GM23338 (cell line): ENCODE measurements at regions not wholly inside any gene's neighbourhood (a gene's known extent, or its start where the extent isn't known, plus 50 kb on each side); places are given as distances from the start of the nearest gene placed in this dataset.

Experiments
- ATAC-seq: fragments of 200-7000 bp; cut with Tn5 transposase; 3 replicates; pipeline ENCODE4 v1.9.1; 2020
- DNase-seq: peaks from one replicate; pipeline ENCODE4 v3.0.0-alpha.2; 2015; ENCODE audit warnings: low spot score
- H2AFZ ChIP-seq: fragments of 200-600 bp; sonication (generic); 2 replicates; pipeline ENCODE4 v1.8.0; 2016; ENCODE audit warnings: antibody characterized with exemption, mild to moderate bottlenecking, moderate library complexity
- H3F3A ChIP-seq: fragments of 200-600 bp; sonication (generic); replicated peaks from 2 replicates; pipeline ENCODE4 v1.8.0; 2017; ENCODE audit warnings: antibody characterized with exemption, mixed run types, low read depth
- H3K27ac ChIP-seq: fragments of 200-600 bp; sonication (generic); 2 replicates; pipeline ENCODE4 v1.6.1; 2016; ENCODE audit warnings: low read depth
- H3K27me3 ChIP-seq: fragments of 200-600 bp; sonication (generic); 2 replicates; pipeline ENCODE4 v1.8.0; 2016; ENCODE audit warnings: mild to moderate bottlenecking, mixed run types, moderate library complexity; ENCODE audit not compliant: insufficient read depth
- H3K36me3 ChIP-seq: fragments of 200-600 bp; sonication (generic); 2 replicates; pipeline ENCODE4 v1.8.0; 2016; ENCODE audit warnings: mild to moderate bottlenecking; ENCODE audit not compliant: insufficient read depth
- H3K4me1 ChIP-seq: fragments of 200-600 bp; sonication (generic); 2 replicates; pipeline ENCODE4 v1.8.0; 2016; ENCODE audit warnings: mild to moderate bottlenecking, moderate library complexity; ENCODE audit not compliant: insufficient read depth
- H3K4me2 ChIP-seq: fragments of 200-600 bp; sonication (generic); 2 replicates; pipeline ENCODE4 v1.7.1; 2017; ENCODE audit warnings: mixed run types
- H3K4me3 ChIP-seq: fragments of 200-600 bp; sonication (generic); 2 replicates; pipeline ENCODE4 v1.6.1; 2016; ENCODE audit warnings: mixed run types
- H3K79me2 ChIP-seq: fragments of 200-600 bp; sonication (generic); replicated peaks from 2 replicates; pipeline ENCODE4 v1.8.0; 2017; ENCODE audit warnings: mild to moderate bottlenecking; ENCODE audit not compliant: insufficient read depth
- H3K9me2 ChIP-seq: fragments of 200-600 bp; sonication (generic); 2 replicates; pipeline ENCODE4 v1.8.0; 2017; ENCODE audit not compliant: insufficient read depth
- H4K20me1 ChIP-seq: fragments of 200-600 bp; sonication (generic); replicated peaks from 2 replicates; pipeline ENCODE4 v1.8.0; 2017; ENCODE audit warnings: mild to moderate bottlenecking; ENCODE audit not compliant: insufficient read depth
- H3K27ac Mint-ChIP-seq: 2 replicates; pipeline ENCODE4 v1.8.0; 2020; ENCODE audit warnings: inconsistent platforms, mild to moderate bottlenecking, moderate library complexity, mixed read lengths
- H3K27me3 Mint-ChIP-seq: 3 replicates; pipeline ENCODE4 v1.8.0; 2022; ENCODE audit warnings: low read depth, mild to moderate bottlenecking, moderate library complexity, mixed read lengths, inconsistent platforms; ENCODE audit not compliant: insufficient read depth, poor library complexity
- H3K36me3 Mint-ChIP-seq: 3 replicates; pipeline ENCODE4 v1.8.0; 2021; ENCODE audit warnings: low read depth, mild to moderate bottlenecking, inconsistent platforms, moderate library complexity, mixed read lengths
- H3K4me1 Mint-ChIP-seq: 3 replicates; pipeline ENCODE4 v1.8.0; 2020; ENCODE audit warnings: mild to moderate bottlenecking, inconsistent platforms, mixed read lengths
- H3K4me3 Mint-ChIP-seq: 3 replicates; pipeline ENCODE4 v1.8.0; 2021; ENCODE audit warnings: moderate library complexity, mild to moderate bottlenecking, inconsistent platforms, mixed read lengths
- H3K9me3 Mint-ChIP-seq: 3 replicates; pipeline ENCODE4 v1.8.0; 2020; ENCODE audit warnings: moderate library complexity, mild to moderate bottlenecking, inconsistent platforms, mixed read lengths
- JUNB ChIP-seq: IDR thresholded peaks from one replicate; pipeline ENCODE4 v1.6.1; 2016; ENCODE audit warnings: antibody characterized with exemption; ENCODE audit not compliant: unreplicated experiment
- NANOG ChIP-seq: IDR thresholded peaks from 2 replicates; pipeline ENCODE4 v1.6.1; 2016; ENCODE audit warnings: antibody characterized with exemption, borderline replicate concordance
- STAT1 ChIP-seq: IDR thresholded peaks from one replicate; pipeline ENCODE4 v1.6.1; 2016; ENCODE audit warnings: antibody characterized with exemption; ENCODE audit not compliant: unreplicated experiment
- ZNF331 ChIP-seq: fragments of 250-450 bp; sonication (Bioruptor Pico); IDR thresholded peaks from 2 replicates; pipeline ENCODE4 v1.5.0; 2020; ENCODE audit warnings: low read depth, mild to moderate bottlenecking, moderate library complexity
- TF ChIP-seq, protein P1 (sequence below): IDR thresholded peaks from one replicate; pipeline ENCODE4 v1.6.1; 2018; ENCODE audit warnings: antibody characterized with exemption; ENCODE audit not compliant: unreplicated experiment
- TF ChIP-seq, protein P2 (sequence below): fragments of 250-450 bp; sonication (Bioruptor Pico); IDR thresholded peaks from 2 replicates; pipeline ENCODE4 v1.5.0; 2020; ENCODE audit warnings: mild to moderate bottlenecking, moderate library complexity
- TF ChIP-seq, protein P3 (sequence below): IDR thresholded peaks from 2 replicates; pipeline ENCODE4 v1.6.1; 2016; ENCODE audit warnings: antibody characterized with exemption

DNA sequence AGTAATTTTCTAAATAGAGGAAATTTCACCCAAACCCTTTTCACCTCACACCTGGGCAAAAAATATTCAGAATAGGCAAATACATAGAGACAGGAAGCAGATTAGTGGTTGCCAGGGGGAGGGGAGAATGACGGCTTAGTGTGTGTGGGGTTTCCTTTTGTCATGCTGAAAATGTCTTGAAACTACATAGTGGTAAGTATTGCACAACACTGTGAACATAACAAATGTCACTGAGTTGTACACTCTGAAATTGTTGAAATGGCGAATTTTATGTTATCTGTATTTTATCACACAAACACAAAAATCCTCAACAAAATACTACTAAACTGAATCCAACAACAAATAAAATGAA is 60.7 kb upstream of the PLAC1 start:
- Histone ChIP-seq H3K4me3 (no peak overlapping the region), H3F3A (no peaks in the 10 kb centered on the region), H3K79me2 (no peaks in the 10 kb centered on the region), H3K27ac (no peak overlapping the region), H3K4me1 (peaks cover 7% of the 10 kb centered on the region), H4K20me1 (no peaks in the 10 kb centered on the region), H3K36me3 (no peaks in the 10 kb centered on the region), H2AFZ (no peak overlapping the region), H3K4me2 (no peak overlapping the region; the same call in 1 of the 2 replicates), H3K27me3 (no peaks in the 10 kb centered on the region), H3K9me2 (no peaks in the 10 kb centered on the region)
- peak; percentile 8 for DNase-seq
- Mint-ChIP-seq H3K27me3 (peaks cover 2% of the 10 kb centered on the region), H3K36me3 (no peaks in the 10 kb centered on the region), H3K4me1 (peaks cover 27% of the 10 kb centered on the region), H3K4me3 (no peak overlapping the region), H3K9me3 (no peaks in the 10 kb centered on the region; the same call in 2 of the 3 replicates), H3K27ac (peak overlapping the region; percentile 28; the same call in 1 of the 2 replicates)
- no peak for TF ChIP-seq JUNB
- TF ChIP-seq, protein P1, sequence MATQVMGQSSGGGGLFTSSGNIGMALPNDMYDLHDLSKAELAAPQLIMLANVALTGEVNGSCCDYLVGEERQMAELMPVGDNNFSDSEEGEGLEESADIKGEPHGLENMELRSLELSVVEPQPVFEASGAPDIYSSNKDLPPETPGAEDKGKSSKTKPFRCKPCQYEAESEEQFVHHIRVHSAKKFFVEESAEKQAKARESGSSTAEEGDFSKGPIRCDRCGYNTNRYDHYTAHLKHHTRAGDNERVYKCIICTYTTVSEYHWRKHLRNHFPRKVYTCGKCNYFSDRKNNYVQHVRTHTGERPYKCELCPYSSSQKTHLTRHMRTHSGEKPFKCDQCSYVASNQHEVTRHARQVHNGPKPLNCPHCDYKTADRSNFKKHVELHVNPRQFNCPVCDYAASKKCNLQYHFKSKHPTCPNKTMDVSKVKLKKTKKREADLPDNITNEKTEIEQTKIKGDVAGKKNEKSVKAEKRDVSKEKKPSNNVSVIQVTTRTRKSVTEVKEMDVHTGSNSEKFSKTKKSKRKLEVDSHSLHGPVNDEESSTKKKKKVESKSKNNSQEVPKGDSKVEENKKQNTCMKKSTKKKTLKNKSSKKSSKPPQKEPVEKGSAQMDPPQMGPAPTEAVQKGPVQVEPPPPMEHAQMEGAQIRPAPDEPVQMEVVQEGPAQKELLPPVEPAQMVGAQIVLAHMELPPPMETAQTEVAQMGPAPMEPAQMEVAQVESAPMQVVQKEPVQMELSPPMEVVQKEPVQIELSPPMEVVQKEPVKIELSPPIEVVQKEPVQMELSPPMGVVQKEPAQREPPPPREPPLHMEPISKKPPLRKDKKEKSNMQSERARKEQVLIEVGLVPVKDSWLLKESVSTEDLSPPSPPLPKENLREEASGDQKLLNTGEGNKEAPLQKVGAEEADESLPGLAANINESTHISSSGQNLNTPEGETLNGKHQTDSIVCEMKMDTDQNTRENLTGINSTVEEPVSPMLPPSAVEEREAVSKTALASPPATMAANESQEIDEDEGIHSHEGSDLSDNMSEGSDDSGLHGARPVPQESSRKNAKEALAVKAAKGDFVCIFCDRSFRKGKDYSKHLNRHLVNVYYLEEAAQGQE: no peak
- no peak for ATAC-seq

DNA sequence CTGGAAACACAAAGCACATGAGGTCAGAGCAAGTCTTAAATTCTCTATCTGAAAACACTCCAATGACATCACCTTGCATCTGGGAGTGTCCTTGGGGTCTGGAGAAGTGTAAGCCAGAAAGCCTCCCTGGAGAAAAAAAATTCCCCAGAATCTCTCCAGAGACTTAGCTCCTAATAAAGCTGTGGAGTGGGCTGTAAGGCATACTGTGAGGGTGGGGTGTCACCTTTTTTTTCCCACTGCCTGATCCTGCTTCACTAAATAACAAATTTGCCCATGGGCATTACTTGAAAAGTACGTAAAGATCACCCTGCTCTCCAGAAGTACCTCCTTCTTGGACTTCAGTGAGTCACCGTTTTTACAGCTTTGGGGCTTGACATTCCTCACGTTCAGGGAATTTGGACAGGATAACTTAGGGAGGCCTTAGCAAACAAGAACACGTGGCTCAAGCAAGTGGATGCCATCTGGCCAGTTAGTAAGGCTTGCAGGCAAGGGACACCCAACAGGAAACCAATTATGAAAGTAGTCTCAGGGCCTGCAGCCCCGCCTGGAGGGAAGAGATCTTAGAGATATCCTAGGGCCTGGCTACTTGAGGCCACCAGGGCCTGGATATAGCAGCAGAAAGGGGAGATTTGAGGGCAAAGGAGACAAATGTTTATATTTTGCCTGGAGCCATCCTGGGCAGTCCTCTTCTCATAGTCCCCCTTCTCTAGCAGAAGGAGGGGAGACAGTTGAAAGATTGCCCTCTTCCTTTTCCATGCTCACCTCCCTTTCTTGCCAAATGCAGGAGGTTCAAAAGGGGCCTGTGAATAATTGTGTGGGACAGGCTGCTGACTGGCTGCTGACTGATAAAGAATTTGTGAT is 60.1 kb upstream of the PLAC1 start:
- Mint-ChIP-seq H3K4me3 (no peak overlapping the region), H3K9me3 (no peaks in the 10 kb centered on the region; the same call in 2 of the 3 replicates), H3K36me3 (no peaks in the 10 kb centered on the region), H3K27me3 (peaks cover 2% of the 10 kb centered on the region), H3K4me1 (peaks cover 27% of the 10 kb centered on the region), H3K27ac (peak overlapping the region; percentile 28; the same call in 1 of the 2 replicates)
- H4K20me1 ChIP-seq: no peaks in the 10 kb centered on the region
- DNase-seq (peak; percentile 8), ATAC-seq (no peak)
- no peak overlapping the region; the same call in 1 of the 2 replicates for H3K4me2 ChIP-seq
- no peak overlapping the region for H2AFZ ChIP-seq
- H3K79me2 ChIP-seq: no peaks in the 10 kb centered on the region
- H3K27me3 ChIP-seq: no peaks in the 10 kb centered on the region
- H3K4me1 ChIP-seq: peaks cover 7% of the 10 kb centered on the region
- no peak overlapping the region for H3K27ac ChIP-seq
- H3K36me3 ChIP-seq: no peaks in the 10 kb centered on the region
- H3K9me2 ChIP-seq: no peaks in the 10 kb centered on the region
- no peak overlapping the region for H3K4me3 ChIP-seq
- H3F3A ChIP-seq: no peaks in the 10 kb centered on the region
- no peak for TF ChIP-seq ZNF331 (CRISPR knock-in tag)
- no peak for TF ChIP-seq NANOG
- TF ChIP-seq, protein P2, sequence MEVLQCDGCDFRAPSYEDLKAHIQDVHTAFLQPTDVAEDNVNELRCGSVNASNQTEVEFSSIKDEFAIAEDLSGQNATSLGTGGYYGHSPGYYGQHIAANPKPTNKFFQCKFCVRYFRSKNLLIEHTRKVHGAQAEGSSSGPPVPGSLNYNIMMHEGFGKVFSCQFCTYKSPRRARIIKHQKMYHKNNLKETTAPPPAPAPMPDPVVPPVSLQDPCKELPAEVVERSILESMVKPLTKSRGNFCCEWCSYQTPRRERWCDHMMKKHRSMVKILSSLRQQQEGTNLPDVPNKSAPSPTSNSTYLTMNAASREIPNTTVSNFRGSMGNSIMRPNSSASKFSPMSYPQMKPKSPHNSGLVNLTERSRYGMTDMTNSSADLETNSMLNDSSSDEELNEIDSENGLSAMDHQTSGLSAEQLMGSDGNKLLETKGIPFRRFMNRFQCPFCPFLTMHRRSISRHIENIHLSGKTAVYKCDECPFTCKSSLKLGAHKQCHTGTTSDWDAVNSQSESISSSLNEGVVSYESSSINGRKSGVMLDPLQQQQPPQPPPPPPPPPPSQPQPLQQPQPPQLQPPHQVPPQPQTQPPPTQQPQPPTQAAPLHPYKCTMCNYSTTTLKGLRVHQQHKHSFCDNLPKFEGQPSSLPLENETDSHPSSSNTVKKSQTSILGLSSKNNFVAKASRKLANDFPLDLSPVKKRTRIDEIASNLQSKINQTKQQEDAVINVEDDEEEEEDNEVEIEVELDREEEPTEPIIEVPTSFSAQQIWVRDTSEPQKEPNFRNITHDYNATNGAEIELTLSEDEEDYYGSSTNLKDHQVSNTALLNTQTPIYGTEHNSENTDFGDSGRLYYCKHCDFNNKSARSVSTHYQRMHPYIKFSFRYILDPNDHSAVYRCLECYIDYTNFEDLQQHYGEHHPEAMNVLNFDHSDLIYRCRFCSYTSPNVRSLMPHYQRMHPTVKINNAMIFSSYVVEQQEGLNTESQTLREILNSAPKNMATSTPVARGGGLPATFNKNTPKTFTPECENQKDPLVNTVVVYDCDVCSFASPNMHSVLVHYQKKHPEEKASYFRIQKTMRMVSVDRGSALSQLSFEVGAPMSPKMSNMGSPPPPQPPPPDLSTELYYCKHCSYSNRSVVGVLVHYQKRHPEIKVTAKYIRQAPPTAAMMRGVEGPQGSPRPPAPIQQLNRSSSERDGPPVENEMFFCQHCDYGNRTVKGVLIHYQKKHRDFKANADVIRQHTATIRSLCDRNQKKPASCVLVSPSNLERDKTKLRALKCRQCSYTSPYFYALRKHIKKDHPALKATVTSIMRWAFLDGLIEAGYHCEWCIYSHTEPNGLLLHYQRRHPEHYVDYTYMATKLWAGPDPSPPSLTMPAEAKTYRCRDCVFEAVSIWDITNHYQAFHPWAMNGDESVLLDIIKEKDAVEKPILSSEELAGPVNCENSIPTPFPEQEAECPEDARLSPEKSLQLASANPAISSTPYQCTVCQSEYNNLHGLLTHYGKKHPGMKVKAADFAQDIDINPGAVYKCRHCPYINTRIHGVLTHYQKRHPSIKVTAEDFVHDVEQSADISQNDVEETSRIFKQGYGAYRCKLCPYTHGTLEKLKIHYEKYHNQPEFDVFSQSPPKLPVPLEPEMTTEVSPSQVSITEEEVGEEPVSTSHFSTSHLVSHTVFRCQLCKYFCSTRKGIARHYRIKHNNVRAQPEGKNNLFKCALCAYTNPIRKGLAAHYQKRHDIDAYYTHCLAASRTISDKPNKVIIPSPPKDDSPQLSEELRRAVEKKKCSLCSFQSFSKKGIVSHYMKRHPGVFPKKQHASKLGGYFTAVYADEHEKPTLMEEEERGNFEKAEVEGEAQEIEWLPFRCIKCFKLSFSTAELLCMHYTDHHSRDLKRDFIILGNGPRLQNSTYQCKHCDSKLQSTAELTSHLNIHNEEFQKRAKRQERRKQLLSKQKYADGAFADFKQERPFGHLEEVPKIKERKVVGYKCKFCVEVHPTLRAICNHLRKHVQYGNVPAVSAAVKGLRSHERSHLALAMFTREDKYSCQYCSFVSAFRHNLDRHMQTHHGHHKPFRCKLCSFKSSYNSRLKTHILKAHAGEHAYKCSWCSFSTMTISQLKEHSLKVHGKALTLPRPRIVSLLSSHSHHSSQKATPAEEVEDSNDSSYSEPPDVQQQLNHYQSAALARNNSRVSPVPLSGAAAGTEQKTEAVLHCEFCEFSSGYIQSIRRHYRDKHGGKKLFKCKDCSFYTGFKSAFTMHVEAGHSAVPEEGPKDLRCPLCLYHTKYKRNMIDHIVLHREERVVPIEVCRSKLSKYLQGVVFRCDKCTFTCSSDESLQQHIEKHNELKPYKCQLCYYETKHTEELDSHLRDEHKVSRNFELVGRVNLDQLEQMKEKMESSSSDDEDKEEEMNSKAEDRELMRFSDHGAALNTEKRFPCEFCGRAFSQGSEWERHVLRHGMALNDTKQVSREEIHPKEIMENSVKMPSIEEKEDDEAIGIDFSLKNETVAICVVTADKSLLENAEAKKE (CRISPR knock-in tag): no peak
- TF ChIP-seq STAT1: no peak
- no peak for TF ChIP-seq JUNB
- TF ChIP-seq, protein P3, sequence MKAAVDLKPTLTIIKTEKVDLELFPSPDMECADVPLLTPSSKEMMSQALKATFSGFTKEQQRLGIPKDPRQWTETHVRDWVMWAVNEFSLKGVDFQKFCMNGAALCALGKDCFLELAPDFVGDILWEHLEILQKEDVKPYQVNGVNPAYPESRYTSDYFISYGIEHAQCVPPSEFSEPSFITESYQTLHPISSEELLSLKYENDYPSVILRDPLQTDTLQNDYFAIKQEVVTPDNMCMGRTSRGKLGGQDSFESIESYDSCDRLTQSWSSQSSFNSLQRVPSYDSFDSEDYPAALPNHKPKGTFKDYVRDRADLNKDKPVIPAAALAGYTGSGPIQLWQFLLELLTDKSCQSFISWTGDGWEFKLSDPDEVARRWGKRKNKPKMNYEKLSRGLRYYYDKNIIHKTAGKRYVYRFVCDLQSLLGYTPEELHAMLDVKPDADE: no peak
